GM23338 (cell line): ENCODE measurements at regions not wholly inside any gene's neighbourhood (a gene's known extent, or its start where the extent isn't known, plus 50 kb on each side); places are given as distances from the start of the nearest gene placed in this dataset.

Source experiments
- ATAC-seq: fragments of 200-7000 bp; cut with Tn5 transposase; 3 replicates; pipeline ENCODE4 v1.9.1; 2020
- DNase-seq: peaks from one replicate; pipeline ENCODE4 v3.0.0-alpha.2; 2015; ENCODE audit warnings: low spot score
- H2AFZ ChIP-seq: fragments of 200-600 bp; sonication (generic); 2 replicates; pipeline ENCODE4 v1.8.0; 2016; ENCODE audit warnings: antibody characterized with exemption, mild to moderate bottlenecking, moderate library complexity
- H3F3A ChIP-seq: fragments of 200-600 bp; sonication (generic); replicated peaks from 2 replicates; pipeline ENCODE4 v1.8.0; 2017; ENCODE audit warnings: antibody characterized with exemption, mixed run types, low read depth
- H3K27ac ChIP-seq: fragments of 200-600 bp; sonication (generic); 2 replicates; pipeline ENCODE4 v1.6.1; 2016; ENCODE audit warnings: low read depth
- H3K27me3 ChIP-seq: fragments of 200-600 bp; sonication (generic); 2 replicates; pipeline ENCODE4 v1.8.0; 2016; ENCODE audit warnings: mild to moderate bottlenecking, mixed run types, moderate library complexity; ENCODE audit not compliant: insufficient read depth
- H3K36me3 ChIP-seq: fragments of 200-600 bp; sonication (generic); 2 replicates; pipeline ENCODE4 v1.8.0; 2016; ENCODE audit warnings: mild to moderate bottlenecking; ENCODE audit not compliant: insufficient read depth
- H3K4me1 ChIP-seq: fragments of 200-600 bp; sonication (generic); 2 replicates; pipeline ENCODE4 v1.8.0; 2016; ENCODE audit warnings: mild to moderate bottlenecking, moderate library complexity; ENCODE audit not compliant: insufficient read depth
- H3K4me2 ChIP-seq: fragments of 200-600 bp; sonication (generic); 2 replicates; pipeline ENCODE4 v1.7.1; 2017; ENCODE audit warnings: mixed run types
- H3K4me3 ChIP-seq: fragments of 200-600 bp; sonication (generic); 2 replicates; pipeline ENCODE4 v1.6.1; 2016; ENCODE audit warnings: mixed run types
- H3K79me2 ChIP-seq: fragments of 200-600 bp; sonication (generic); replicated peaks from 2 replicates; pipeline ENCODE4 v1.8.0; 2017; ENCODE audit warnings: mild to moderate bottlenecking; ENCODE audit not compliant: insufficient read depth
- H3K9me2 ChIP-seq: fragments of 200-600 bp; sonication (generic); 2 replicates; pipeline ENCODE4 v1.8.0; 2017; ENCODE audit not compliant: insufficient read depth
- H4K20me1 ChIP-seq: fragments of 200-600 bp; sonication (generic); replicated peaks from 2 replicates; pipeline ENCODE4 v1.8.0; 2017; ENCODE audit warnings: mild to moderate bottlenecking; ENCODE audit not compliant: insufficient read depth
- H3K27ac Mint-ChIP-seq: 2 replicates; pipeline ENCODE4 v1.8.0; 2020; ENCODE audit warnings: inconsistent platforms, mild to moderate bottlenecking, moderate library complexity, mixed read lengths
- H3K27me3 Mint-ChIP-seq: 3 replicates; pipeline ENCODE4 v1.8.0; 2022; ENCODE audit warnings: low read depth, mild to moderate bottlenecking, moderate library complexity, mixed read lengths, inconsistent platforms; ENCODE audit not compliant: insufficient read depth, poor library complexity
- H3K36me3 Mint-ChIP-seq: 3 replicates; pipeline ENCODE4 v1.8.0; 2021; ENCODE audit warnings: low read depth, mild to moderate bottlenecking, inconsistent platforms, moderate library complexity, mixed read lengths
- H3K4me1 Mint-ChIP-seq: 3 replicates; pipeline ENCODE4 v1.8.0; 2020; ENCODE audit warnings: mild to moderate bottlenecking, inconsistent platforms, mixed read lengths
- H3K4me3 Mint-ChIP-seq: 3 replicates; pipeline ENCODE4 v1.8.0; 2021; ENCODE audit warnings: moderate library complexity, mild to moderate bottlenecking, inconsistent platforms, mixed read lengths
- H3K9me3 Mint-ChIP-seq: 3 replicates; pipeline ENCODE4 v1.8.0; 2020; ENCODE audit warnings: moderate library complexity, mild to moderate bottlenecking, inconsistent platforms, mixed read lengths
- CREB1 ChIP-seq: fragments of 250-450 bp; sonication (Bioruptor Pico); IDR thresholded peaks from 2 replicates; pipeline ENCODE4 v1.5.0; 2020; ENCODE audit warnings: low read depth, mild to moderate bottlenecking, moderate library complexity
- EZH2 ChIP-seq: fragments of 200-600 bp; sonication (generic); IDR thresholded peaks from one replicate; pipeline ENCODE4 v1.8.0; 2017; ENCODE audit warnings: antibody characterized with exemption, mild to moderate bottlenecking, low read depth; ENCODE audit not compliant: unreplicated experiment
- EZH2phosphoT487 ChIP-seq: fragments of 200-600 bp; sonication (generic); IDR thresholded peaks from one replicate; pipeline ENCODE4 v1.8.1; 2018; ENCODE audit warnings: antibody characterized with exemption; ENCODE audit not compliant: unreplicated experiment
- JUNB ChIP-seq: IDR thresholded peaks from one replicate; pipeline ENCODE4 v1.6.1; 2016; ENCODE audit warnings: antibody characterized with exemption; ENCODE audit not compliant: unreplicated experiment
- NANOG ChIP-seq: IDR thresholded peaks from 2 replicates; pipeline ENCODE4 v1.6.1; 2016; ENCODE audit warnings: antibody characterized with exemption, borderline replicate concordance
- POLR2AphosphoS5 ChIP-seq: IDR thresholded peaks from 2 replicates; pipeline ENCODE4 v1.6.1; 2016; ENCODE audit warnings: antibody characterized with exemption, low read depth
- STAT1 ChIP-seq: IDR thresholded peaks from one replicate; pipeline ENCODE4 v1.6.1; 2016; ENCODE audit warnings: antibody characterized with exemption; ENCODE audit not compliant: unreplicated experiment
- ZNF114 ChIP-seq: fragments of 250-450 bp; sonication (Bioruptor Pico); IDR thresholded peaks from 2 replicates; pipeline ENCODE4 v1.5.0; 2020; ENCODE audit warnings: mild to moderate bottlenecking, moderate library complexity
- ZNF331 ChIP-seq: fragments of 250-450 bp; sonication (Bioruptor Pico); IDR thresholded peaks from 2 replicates; pipeline ENCODE4 v1.5.0; 2020; ENCODE audit warnings: low read depth, mild to moderate bottlenecking, moderate library complexity
- TF ChIP-seq, protein P1 (sequence below): fragments of 250-450 bp; sonication (Bioruptor Pico); IDR thresholded peaks from 2 replicates; pipeline ENCODE4 v1.5.0; 2020; ENCODE audit warnings: mild to moderate bottlenecking, moderate library complexity
- TF ChIP-seq, protein P2 (sequence below), 2 experiments: fragments of 200-600 bp in 1 of 2; sonication (generic) in 1 of 2; conservative IDR thresholded peaks; 2 replicates each; pipeline versions ENCODE4 v1.5.1 to v1.6.1; 2016 to 2017; ENCODE audit warnings: antibody characterized with exemption in 2 of 2, low read depth in 2 of 2, mild to moderate bottlenecking in 2 of 2, moderate library complexity in 1 of 2
- TF ChIP-seq, protein P3 (sequence below): IDR thresholded peaks from 2 replicates; pipeline ENCODE4 v1.6.1; 2016; ENCODE audit warnings: antibody characterized with exemption
- TF ChIP-seq, protein P4 (sequence below): IDR thresholded peaks from one replicate; pipeline ENCODE4 v1.6.1; 2018; ENCODE audit warnings: antibody characterized with exemption; ENCODE audit not compliant: unreplicated experiment

DNA sequence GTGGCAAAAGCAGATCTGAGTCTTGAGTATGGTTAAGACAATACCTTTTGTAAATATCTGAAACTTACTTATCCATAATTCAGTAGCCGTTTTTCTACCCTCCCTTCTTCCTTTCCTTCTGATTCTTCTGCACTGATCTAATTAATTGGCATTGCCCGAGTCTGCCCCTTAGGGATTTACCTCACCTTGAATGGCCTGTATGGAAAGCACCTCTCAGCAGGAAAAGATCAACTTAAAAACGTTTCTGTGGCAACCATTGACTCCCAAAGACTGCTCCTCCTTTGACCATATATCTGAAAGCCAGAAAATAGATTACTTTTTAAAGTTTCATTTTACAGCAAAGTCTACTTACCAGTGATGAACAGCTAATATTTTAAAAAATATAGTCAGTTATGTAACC is 496.5 kb upstream of the LCORL start:
- Histone ChIP-seq H3K4me1 (peaks cover 5% of the 10 kb centered on the region; the same call in 1 of the 2 replicates), H3K9me2 (no peaks in the 10 kb centered on the region), H4K20me1 (0 out of 2 replicates have a peak, but pooled peaks cover 4% of the 10 kb centered on the region), H3K36me3 (no peaks in the 10 kb centered on the region), H3F3A (no peaks in the 10 kb centered on the region), H2AFZ (no peak overlapping the region), H3K4me3 (no peak overlapping the region), H3K79me2 (no peaks in the 10 kb centered on the region), H3K4me2 (no peak overlapping the region), H3K27ac (no peak overlapping the region), H3K27me3 (peaks cover 29% of the 10 kb centered on the region)
- DNase-seq, result peak; percentile 51
- H3K27ac Mint-ChIP-seq, result no peak overlapping the region
- no peaks in the 10 kb centered on the region for H3K36me3 Mint-ChIP-seq
- TF ChIP-seq NANOG (no peak), STAT1 (no peak), JUNB (no peak), POLR2AphosphoS5 (no peak), ZNF331 (CRISPR knock-in tag) (no peak), EZH2 (no peak), EZH2phosphoT487 (no peak), ZNF114 (CRISPR knock-in tag) (no peak), CREB1 (no peak)
- TF ChIP-seq, protein P1, sequence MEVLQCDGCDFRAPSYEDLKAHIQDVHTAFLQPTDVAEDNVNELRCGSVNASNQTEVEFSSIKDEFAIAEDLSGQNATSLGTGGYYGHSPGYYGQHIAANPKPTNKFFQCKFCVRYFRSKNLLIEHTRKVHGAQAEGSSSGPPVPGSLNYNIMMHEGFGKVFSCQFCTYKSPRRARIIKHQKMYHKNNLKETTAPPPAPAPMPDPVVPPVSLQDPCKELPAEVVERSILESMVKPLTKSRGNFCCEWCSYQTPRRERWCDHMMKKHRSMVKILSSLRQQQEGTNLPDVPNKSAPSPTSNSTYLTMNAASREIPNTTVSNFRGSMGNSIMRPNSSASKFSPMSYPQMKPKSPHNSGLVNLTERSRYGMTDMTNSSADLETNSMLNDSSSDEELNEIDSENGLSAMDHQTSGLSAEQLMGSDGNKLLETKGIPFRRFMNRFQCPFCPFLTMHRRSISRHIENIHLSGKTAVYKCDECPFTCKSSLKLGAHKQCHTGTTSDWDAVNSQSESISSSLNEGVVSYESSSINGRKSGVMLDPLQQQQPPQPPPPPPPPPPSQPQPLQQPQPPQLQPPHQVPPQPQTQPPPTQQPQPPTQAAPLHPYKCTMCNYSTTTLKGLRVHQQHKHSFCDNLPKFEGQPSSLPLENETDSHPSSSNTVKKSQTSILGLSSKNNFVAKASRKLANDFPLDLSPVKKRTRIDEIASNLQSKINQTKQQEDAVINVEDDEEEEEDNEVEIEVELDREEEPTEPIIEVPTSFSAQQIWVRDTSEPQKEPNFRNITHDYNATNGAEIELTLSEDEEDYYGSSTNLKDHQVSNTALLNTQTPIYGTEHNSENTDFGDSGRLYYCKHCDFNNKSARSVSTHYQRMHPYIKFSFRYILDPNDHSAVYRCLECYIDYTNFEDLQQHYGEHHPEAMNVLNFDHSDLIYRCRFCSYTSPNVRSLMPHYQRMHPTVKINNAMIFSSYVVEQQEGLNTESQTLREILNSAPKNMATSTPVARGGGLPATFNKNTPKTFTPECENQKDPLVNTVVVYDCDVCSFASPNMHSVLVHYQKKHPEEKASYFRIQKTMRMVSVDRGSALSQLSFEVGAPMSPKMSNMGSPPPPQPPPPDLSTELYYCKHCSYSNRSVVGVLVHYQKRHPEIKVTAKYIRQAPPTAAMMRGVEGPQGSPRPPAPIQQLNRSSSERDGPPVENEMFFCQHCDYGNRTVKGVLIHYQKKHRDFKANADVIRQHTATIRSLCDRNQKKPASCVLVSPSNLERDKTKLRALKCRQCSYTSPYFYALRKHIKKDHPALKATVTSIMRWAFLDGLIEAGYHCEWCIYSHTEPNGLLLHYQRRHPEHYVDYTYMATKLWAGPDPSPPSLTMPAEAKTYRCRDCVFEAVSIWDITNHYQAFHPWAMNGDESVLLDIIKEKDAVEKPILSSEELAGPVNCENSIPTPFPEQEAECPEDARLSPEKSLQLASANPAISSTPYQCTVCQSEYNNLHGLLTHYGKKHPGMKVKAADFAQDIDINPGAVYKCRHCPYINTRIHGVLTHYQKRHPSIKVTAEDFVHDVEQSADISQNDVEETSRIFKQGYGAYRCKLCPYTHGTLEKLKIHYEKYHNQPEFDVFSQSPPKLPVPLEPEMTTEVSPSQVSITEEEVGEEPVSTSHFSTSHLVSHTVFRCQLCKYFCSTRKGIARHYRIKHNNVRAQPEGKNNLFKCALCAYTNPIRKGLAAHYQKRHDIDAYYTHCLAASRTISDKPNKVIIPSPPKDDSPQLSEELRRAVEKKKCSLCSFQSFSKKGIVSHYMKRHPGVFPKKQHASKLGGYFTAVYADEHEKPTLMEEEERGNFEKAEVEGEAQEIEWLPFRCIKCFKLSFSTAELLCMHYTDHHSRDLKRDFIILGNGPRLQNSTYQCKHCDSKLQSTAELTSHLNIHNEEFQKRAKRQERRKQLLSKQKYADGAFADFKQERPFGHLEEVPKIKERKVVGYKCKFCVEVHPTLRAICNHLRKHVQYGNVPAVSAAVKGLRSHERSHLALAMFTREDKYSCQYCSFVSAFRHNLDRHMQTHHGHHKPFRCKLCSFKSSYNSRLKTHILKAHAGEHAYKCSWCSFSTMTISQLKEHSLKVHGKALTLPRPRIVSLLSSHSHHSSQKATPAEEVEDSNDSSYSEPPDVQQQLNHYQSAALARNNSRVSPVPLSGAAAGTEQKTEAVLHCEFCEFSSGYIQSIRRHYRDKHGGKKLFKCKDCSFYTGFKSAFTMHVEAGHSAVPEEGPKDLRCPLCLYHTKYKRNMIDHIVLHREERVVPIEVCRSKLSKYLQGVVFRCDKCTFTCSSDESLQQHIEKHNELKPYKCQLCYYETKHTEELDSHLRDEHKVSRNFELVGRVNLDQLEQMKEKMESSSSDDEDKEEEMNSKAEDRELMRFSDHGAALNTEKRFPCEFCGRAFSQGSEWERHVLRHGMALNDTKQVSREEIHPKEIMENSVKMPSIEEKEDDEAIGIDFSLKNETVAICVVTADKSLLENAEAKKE (CRISPR knock-in tag), result no peak
- TF ChIP-seq, protein P2, sequence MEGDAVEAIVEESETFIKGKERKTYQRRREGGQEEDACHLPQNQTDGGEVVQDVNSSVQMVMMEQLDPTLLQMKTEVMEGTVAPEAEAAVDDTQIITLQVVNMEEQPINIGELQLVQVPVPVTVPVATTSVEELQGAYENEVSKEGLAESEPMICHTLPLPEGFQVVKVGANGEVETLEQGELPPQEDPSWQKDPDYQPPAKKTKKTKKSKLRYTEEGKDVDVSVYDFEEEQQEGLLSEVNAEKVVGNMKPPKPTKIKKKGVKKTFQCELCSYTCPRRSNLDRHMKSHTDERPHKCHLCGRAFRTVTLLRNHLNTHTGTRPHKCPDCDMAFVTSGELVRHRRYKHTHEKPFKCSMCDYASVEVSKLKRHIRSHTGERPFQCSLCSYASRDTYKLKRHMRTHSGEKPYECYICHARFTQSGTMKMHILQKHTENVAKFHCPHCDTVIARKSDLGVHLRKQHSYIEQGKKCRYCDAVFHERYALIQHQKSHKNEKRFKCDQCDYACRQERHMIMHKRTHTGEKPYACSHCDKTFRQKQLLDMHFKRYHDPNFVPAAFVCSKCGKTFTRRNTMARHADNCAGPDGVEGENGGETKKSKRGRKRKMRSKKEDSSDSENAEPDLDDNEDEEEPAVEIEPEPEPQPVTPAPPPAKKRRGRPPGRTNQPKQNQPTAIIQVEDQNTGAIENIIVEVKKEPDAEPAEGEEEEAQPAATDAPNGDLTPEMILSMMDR (conservative IDR thresholded peaks at IDR 0.05; ENCODE audit: low read depth in 2 of 2), result no peak
- TF ChIP-seq, protein P3, sequence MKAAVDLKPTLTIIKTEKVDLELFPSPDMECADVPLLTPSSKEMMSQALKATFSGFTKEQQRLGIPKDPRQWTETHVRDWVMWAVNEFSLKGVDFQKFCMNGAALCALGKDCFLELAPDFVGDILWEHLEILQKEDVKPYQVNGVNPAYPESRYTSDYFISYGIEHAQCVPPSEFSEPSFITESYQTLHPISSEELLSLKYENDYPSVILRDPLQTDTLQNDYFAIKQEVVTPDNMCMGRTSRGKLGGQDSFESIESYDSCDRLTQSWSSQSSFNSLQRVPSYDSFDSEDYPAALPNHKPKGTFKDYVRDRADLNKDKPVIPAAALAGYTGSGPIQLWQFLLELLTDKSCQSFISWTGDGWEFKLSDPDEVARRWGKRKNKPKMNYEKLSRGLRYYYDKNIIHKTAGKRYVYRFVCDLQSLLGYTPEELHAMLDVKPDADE, result no peak
- TF ChIP-seq, protein P4, sequence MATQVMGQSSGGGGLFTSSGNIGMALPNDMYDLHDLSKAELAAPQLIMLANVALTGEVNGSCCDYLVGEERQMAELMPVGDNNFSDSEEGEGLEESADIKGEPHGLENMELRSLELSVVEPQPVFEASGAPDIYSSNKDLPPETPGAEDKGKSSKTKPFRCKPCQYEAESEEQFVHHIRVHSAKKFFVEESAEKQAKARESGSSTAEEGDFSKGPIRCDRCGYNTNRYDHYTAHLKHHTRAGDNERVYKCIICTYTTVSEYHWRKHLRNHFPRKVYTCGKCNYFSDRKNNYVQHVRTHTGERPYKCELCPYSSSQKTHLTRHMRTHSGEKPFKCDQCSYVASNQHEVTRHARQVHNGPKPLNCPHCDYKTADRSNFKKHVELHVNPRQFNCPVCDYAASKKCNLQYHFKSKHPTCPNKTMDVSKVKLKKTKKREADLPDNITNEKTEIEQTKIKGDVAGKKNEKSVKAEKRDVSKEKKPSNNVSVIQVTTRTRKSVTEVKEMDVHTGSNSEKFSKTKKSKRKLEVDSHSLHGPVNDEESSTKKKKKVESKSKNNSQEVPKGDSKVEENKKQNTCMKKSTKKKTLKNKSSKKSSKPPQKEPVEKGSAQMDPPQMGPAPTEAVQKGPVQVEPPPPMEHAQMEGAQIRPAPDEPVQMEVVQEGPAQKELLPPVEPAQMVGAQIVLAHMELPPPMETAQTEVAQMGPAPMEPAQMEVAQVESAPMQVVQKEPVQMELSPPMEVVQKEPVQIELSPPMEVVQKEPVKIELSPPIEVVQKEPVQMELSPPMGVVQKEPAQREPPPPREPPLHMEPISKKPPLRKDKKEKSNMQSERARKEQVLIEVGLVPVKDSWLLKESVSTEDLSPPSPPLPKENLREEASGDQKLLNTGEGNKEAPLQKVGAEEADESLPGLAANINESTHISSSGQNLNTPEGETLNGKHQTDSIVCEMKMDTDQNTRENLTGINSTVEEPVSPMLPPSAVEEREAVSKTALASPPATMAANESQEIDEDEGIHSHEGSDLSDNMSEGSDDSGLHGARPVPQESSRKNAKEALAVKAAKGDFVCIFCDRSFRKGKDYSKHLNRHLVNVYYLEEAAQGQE, result no peak
- peak; percentile 88 for ATAC-seq
- H3K4me1 Mint-ChIP-seq, result peaks cover 11% of the 10 kb centered on the region; the same call in 2 of the 3 replicates
- no peaks in the 10 kb centered on the region for H3K9me3 Mint-ChIP-seq
- H3K4me3 Mint-ChIP-seq, result no peak overlapping the region
- peaks cover 22% of the 10 kb centered on the region for H3K27me3 Mint-ChIP-seq
